Fibroblast of skin of scalp (primary cell): ENCODE measurements at regions not wholly inside any gene's neighbourhood (a gene's known extent, or its start where the extent isn't known, plus 50 kb on each side); places are given as distances from the start of the nearest gene placed in this dataset.

Experiments used
- DNase-seq: peaks from one replicate; pipeline ENCODE4 v3.0.0-alpha.2; 2013

- DNase-seq, result no peak
Measured at GRCh38 chr2:74760875-74761630, 72.9 kb upstream of the HK2 start.

GRCh38 chr2:74762789-74763188 lies 71.1 kb upstream of the HK2 start:
- no peak for DNase-seq

- DNase-seq, result no peak
Measured at GRCh38 chr2:74763962-74764428, 69.9 kb upstream of the HK2 start.

GRCh38 chr2:74764429-74765272 lies 69.3 kb upstream of the HK2 start:
- no peak for DNase-seq

GRCh38 chr2:74766780-74767179 lies 67.1 kb upstream of the HK2 start:
- DNase-seq, result no peak

GRCh38 chr2:74767618-74768017 lies 66.3 kb upstream of the HK2 start:
- peak; percentile 23 for DNase-seq

- peak; percentile 82 for DNase-seq
Measured at GRCh38 chr2:74768401-74768914, 65.5 kb upstream of the HK2 start.

GRCh38 chr2:74772046-74772445 lies 61.9 kb upstream of the HK2 start:
- DNase-seq, result peak; percentile 87

GRCh38 chr2:74777161-74777900 lies 56.6 kb upstream of the HK2 start:
- DNase-seq, result no peak

- DNase-seq, result peak; percentile 77
Measured at GRCh38 chr2:74778381-74779264, 55.3 kb upstream of the HK2 start.

- DNase-seq, result no peak
Measured at GRCh38 chr2:74779265-74779558, 54.7 kb upstream of the HK2 start.

GRCh38 chr2:74779587-74780135 lies 54.3 kb upstream of the HK2 start:
- no peak for DNase-seq
